GM18868 (cell line): ENCODE measurements at regions not wholly inside any gene's neighbourhood (a gene's known extent, or its start where the extent isn't known, plus 50 kb on each side); places are given as distances from the start of the nearest gene placed in this dataset.

ENCODE experiments used
- ATAC-seq: cut with Tn5 transposase; IDR thresholded peaks from one replicate; pipeline ENCODE4 v1.9.1; 2021; ENCODE audit warnings: mild to moderate bottlenecking, moderate library complexity; ENCODE audit not compliant: unreplicated experiment

DNA sequence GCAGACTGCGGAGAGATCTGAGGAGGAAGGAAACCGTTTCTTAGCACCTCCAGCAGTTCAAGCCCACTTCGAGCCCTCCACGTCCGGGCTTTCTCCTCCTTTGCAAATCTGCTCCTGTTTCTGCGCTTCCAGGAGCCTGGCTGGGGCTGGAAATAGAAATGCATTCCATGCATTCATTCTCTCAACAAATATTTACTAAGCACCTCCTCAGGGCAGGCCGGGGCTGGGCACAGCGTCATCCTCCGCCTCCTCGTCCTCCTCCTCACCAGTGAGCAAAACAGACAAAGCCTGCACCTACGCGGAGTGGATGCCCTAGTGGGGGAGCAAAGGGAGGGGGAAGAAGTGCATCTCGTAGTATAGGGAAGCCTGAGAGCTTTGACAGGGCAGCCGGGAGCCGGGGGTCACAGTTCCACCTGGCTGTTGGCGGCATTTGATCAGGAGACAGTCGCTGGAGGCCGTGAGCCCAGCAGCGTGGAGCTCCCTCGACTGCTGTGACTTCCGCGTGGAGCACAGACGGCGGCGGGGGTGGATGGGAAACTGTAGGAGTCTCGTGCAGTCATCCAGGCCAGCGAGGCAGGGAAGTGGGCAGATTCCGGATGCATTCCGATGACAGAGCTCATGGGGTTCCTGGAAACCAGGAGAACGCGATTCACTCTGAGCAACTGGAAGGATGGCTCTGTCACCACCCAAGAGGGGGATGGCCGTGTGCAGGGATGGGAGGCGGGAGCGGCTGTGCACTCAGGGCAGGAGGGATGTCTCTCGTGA lies 93.5 kb downstream of the SIK1 start:
- no peak for ATAC-seq

DNA sequence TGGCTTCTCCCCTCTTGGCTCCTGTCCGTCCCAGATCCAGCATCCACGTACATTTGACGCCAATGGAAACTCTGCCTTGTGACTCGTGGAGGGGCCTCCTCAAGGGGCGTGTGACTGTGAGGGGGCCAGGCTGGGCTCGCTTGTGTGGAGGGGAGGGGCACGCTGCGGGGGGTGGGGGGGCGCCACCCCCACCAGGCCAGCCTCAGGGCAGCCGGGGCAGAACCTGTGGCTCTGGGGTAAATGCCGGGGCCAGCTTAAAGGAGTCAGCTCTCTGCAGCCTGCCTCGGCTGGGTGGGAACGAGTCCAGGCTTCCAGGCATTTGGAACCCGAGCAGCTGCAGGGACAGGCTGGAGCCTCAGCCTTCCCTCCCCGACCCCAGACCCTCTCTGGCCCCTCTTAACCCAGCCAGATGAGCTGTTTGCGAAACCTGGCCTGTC lies 94.1 kb downstream of the SIK1 start:
- ATAC-seq: no peak

DNA sequence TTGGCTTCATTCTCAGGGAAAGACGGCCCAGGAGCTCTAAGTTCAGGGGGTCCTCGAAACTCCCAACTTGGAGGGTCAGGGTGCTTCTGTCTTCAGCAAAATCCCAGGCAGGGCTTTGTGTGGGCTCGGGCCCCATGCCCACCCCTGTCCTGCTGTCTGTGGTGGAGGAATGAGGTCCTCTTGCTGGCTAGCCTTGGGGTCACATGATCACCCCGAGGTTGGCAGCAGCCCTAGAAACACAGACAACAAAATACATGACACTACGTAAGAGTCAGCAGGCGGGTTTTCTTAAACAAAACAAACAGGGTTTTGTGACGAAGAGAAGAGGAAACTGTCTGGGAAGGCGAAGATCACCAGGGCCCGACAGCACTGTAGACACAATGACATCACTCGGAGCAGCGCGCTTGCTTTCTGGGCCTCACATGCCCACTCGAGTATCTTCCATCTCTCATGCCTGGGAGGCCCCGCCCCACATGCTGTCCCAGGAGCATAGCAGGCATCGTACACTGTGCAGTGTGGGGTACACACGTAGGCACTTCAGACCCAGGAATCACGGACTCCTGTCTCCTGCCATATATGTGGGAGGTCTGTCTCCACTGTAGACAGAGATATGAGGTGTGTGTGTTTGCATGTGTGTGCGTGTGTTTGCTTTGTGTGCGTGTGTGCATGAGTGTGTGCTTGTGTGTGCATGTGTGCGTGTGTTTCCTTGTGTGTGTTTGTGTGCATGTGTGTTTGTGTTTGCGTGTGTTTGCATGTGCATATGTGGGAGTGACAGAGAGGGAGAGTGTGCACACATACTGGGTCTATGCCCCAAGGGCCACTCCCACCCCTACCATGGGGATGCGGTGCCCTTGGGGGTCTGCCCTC lies 94.7 kb downstream of the SIK1 start:
- no peak for ATAC-seq

DNA sequence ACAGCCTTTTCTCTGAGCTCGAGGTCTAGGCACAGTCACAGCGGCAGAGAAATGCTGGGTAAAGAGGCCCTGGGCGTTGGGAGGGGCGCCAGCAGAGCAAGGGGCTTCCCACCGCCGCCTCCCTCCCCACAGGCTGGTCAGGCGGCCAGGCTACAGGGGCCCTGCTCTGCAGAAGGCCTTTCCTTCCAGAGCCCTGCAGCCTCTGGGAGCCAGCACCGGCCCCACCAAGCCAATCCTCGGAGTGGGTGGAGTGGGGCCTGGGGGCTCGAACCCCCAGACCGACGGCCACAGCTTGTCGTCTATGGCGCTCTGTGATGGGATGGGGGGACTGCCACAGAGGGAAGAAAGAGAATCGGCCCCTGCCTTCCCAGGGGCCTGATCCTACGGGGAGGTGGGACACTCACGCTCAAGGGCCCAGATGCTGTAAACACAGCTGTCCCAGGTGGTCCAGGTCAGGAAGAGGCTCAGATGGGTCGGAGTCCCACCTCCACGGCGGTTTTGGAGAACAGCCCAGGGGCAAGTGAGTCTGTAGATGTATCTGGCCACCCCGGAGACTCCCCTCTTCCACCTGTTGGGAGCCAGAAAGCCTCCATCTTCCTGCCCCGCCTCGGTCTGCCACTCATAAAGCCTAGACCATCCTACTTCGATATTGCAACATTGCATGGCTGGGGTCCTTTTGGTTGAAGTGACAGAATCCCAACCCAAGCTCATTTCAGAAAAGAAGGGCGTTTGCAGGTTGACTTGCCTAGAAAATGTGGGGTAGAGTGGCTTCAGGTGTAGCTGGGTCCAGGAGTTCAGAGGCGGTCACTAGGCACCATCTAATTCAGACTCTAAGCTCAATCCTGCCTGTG lies 95.6 kb downstream of the SIK1 start:
- no peak for ATAC-seq

DNA sequence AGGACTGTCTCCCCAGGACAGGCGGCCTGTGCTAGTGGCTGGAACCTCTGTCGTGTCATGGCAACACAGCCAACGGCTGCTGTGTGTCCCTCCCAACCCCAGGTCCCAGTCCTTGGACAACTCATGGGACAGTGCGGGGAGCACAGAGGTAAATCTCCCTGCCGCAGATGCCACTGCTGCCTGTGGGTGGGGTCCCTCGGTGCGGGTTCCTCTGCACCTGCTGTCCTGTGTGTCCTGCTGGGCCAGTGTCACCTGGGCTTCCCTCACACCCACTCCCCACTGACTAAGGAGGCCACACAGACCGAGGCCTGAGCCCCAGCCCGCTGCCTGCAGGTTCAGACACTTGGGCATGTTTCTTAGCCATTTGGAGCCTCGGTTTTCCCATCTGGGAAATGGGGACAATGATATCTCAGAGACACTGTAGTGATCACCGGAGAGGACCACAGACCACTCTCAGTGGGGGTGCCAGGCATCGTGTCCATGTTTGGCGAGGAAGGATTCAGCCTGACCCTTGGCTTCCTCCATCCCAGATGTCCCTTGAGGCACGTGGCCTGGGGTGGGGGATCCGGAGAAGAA lies 96.5 kb downstream of the SIK1 start:
- ATAC-seq: no peak

DNA sequence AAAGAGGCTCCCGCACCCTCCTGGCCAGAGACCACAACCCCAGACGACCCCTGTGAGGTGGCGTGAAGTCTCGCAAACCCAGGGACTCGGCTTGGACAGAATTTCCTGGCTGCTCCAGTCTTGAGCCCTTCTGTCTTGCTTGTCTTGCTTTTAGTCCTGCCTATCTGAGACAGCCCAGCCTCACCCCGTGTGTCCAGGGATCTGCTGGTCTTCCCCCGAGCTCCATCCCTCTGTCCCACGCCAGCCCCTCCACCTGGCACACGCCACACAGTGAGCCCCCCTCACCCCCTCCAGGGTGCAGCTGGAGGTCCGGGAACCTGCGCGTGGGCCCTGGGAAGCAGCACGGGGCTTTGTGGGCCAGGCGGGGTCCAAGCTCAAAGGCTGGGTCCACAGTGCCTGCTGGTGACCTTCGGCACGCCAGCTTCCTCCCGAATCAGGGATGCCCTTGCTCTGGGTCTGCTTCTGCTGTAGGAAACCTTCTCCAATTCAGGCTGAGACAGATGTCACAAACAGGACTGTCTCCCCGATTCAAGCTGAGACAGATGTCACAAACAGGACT lies 97.1 kb downstream of the SIK1 start:
- no peak for ATAC-seq

DNA sequence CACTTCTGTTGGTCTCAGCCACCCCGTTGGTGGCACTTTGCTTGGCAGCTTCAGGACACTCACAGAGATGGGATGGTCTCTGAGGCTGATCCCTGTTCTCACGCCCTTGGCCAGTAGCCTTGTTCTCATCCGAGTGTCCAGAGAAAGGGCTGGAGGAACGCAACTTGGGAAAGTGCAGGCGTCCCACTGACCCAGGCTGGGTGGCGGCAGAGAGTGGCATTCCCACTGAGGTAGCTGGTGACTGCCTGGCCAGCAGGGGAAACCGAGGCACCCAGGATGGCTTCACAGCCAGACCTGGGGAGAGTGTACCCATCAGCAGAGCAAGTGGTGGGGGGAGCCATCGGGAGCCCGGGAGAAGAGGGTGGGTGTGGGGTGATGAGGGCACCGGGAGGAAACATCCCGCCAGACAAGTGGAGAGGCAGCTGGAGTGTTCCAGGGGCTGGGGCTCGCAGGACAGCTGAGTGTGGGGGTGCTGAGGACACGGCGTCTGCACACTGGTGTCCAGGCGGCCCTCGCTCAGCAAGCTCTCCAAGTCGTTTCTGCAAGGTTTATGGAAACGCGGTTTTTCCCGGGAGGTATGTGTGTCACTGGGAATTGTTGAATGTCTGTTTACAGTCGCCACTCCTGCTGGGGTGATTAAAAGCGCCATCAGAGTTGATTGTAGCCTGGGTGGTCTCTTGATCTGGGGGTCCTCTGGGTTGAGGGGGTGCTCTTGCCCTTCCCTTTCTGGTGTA lies 97.8 kb downstream of the SIK1 start:
- ATAC-seq: no peak

DNA sequence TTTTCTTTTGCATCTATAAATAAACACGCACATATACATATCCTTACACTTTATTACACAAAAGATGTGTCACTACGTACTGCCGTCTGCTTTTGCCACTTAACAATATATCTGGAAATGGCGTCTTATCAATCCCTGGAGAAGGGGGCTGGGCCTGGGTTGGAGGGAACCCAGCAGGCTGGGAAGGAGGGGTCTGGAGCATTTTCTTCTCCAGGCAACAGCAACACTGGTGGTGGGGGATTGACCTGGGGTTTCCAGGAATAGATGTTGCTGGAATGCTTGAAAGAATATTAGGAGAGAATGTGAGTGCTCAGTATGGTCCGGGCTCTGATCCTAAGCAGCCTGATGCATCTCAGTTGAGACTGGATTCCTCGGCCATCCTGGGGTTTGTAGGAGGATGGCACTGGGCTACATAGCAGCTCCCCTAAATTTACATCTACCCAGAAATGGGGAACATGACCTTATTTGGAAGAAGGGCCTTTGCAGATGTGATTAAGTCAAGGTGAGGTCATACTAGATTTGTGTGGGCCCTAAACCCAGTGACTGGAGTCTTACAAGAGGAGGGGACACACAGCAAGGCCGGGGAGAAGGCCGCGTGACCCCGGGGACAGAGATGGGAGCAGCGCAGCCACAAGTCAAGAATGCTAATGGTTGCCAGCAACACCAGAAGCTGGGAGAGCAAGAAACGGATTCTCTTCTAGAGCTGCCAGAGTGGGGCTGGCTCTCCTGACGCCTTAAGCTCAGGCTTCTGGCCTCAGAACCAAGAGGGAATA lies 98.6 kb downstream of the SIK1 start:
- ATAC-seq: no peak

DNA sequence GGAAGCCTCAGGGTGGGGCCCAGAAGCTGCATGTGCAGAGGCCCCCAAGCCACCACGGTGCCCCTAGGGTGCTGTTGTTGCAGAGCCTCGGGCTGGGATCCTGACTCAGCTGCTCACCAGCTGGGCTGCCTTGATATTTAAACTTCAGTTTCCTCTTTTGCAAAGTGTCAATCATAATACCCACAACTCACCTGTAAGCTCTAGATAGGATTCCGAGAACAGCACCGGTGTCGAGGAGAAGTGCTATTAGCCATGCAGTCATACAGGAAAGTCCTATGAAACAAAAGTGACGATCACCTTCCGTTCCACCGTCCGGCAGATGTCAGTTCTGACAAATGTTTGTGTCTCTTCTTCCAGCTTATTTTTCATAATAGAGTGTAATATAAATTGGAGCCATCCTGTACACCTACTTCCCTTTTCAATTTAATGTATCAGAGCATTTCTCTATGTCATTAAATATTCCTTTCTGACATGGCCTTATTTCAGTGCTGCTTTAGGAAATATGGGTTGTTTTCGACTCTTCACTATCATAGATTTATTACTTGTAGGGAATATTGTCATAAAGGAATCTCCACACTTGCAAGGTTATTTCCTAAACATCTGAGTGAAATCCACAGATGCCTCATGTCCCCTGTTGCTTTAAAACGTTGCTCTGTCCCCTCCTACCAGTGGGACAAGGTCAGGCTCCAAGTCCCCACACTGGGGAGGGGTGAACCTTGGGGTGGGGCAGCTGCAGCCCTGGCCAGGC lies 100.8 kb downstream of the SIK1 start:
- ATAC-seq: no peak

DNA sequence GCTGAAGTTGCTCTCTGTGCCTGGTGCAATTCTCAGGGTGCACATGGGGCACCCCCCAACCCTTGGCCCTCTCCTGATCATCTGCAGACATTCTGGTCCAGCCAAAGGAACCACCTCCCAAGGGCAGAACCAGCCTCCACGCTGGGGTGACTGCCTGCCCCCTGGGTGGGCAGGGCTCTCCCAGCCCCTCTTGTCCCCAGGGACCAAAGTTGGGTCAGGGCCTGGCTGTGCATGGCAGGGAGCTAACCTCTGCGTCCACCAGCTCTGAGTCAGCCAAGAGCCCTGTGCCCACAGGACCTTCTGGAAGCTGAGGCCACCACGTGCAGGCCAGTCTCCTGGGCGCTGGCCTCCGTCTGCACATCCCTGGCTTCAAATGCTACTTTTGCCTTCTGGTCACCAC lies 101.9 kb downstream of the SIK1 start:
- ATAC-seq: no peak

DNA sequence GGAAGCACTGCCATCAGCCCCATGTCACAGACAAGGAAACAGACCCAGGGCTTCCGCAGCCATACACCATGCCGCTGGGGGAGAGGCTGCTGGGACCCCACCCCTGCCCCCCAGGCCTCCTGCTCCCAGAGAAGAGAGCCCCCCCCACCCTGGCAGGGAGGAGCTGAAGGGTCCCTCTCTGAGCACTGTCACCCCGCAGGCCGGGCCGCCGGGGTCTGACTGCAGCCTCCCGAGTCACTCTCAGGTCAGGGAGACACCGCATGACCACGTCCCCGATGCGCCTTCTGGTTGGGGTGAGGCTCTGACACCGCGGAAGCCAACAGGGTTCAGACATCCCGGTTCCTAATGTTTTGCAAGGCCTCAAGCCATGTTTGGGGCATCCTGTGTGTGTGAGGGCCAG lies 102.3 kb downstream of the SIK1 start:
- ATAC-seq: no peak

DNA sequence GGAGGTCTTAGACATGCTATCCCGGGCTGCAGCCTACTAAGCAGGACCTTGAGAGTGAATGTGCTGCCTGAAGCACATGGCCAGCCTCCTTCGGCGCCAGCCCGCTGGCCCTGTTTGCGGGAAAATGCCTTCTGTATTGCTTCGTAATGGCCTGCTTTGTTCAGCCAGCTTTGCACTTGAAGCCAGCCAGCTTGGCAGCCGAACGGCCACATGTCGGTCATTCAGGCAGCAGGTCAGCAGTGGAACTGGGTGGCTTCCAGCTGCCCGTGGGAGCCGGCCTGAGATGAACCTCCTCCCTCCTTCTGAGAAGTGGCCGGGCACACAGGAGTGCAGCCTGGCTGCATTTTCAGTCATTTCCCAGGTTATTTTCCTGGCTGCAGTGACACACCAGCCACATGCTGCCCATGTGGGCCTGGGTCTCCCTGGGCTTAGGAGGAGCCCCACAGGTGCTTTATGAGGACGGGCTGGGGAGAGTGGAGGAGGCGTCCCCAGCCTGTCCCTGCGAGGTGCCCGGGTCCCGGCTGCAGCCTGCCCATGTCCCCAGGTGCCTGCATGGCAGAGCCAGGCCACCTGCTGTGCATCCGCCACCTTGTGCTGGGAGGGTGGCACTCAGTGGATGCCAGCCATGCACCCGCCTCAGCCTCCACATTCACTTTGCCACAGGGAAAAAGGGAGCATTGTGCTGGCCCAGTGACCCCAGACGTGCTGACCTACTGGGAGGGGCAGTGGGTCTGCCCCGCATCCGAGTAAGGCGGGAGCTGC lies 103.5 kb downstream of the SIK1 start:
- ATAC-seq: no peak

DNA sequence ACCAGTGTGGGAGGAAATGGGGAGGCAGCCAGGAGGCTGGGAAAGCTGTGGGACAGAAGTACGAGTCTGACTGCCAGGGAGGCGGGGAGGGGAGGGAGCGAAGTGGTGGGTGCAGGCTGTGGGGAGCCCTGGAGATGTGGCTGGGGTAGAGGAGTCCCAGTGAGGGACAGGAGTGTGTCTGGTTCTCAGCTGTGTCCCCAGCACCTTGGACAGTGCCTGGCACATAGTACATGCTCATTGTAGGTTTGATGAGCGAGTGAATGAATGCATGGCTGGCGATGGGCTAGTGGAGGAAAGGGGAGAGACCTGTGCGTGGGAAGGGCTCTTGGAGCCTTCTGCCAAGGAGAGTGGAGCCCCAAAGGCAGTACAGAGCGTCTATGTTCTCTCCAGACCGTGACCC lies 104.1 kb downstream of the SIK1 start:
- ATAC-seq: no peak

DNA sequence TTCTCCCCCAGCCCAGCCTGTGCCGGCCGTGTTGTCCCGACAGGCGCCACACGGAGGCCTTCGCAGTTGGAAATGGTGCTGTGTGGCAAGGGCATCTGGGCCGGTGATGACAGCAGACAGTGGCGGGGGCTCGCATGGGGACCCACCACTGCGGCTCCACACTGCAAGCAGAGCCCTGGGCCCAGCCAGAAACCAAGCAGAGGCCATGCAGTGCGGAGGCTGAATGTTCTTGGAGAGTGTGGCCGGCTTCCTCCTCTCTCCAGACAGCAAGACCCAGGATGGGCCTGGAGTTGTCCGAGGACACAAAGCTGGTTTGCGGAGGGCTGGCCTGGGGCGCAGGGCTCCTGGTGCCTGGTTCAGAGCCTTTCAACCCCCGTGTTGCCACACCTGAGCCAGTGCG lies 104.6 kb downstream of the SIK1 start:
- ATAC-seq: no peak

DNA sequence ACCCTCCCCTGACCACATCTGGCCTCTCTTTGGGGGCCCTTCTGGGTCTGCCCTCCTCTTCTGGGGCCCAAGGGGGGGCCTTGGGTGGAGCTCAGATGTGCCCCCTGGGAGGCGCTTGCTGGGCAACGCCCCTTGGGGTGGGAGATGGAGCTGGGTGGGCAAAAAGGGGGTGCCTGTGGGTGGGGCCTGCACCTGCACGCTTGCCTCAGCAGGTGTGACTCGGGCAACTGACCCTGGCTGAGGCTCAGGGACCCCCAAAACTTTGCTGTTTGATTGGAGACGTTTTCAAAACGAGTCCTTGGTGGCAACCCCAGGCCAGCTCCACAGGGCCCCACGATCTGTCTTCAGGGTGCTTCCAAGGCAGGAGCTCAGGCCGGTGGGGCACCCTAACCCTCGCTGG lies 105.3 kb downstream of the SIK1 start:
- ATAC-seq: no peak

DNA sequence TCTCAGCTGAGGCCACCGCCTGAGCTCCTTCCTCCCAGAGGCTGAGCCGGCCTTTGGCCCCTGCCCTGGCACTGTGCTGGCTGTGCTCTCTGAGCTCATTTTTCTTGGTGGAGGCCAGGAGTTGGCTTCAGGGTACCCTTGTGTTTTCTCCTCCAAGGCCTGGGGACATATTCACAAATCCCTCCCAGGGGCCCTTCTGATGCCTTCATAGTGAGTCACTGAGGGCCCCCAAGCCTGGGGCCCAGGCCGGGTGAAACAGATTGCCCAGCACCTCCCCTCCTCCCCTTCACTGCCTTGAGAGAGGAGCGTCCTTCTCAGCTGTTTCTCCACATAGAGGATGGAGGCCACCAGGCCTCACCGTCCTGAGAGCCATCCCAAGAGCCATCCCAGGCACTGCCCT lies 105.8 kb downstream of the SIK1 start:
- no peak for ATAC-seq

DNA sequence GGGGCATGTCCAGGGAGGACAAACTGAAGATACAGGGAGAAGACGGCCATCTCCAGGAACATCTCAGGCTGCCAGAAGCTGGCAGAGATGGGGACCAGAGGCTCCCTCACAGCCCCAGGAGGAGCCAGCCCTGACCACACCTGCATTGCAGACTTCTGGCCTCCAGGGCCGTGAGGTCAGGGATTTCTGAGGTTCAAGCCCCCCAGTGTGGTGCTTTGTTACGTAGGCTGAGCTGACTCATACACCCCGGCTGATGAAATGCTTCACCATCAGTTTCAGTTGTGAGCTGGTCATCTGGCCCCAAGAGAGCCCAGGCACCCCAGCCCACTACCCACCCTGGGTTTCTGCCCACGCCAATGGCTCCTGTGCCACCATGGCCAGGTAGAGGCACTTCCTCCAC lies 106.4 kb downstream of the SIK1 start:
- no peak for ATAC-seq
